IMR-90 (cell line): ENCODE measurements at regions not wholly inside any gene's neighbourhood (a gene's known extent, or its start where the extent isn't known, plus 50 kb on each side); places are given as distances from the start of the nearest gene placed in this dataset.

Source experiments
- ATAC-seq: fragments of 200-7000 bp; cut with Tn5 transposase; 2 replicates; pipeline ENCODE4 v1.9.1; 2020; ENCODE audit warnings: low read depth, mild to moderate bottlenecking, moderate library complexity
- BruUV-seq: library from RNA; stranded (reverse); fragments of 400-500 nt; replicated peaks from 2 replicates; lab custom pipeline; 2021; lab: Mats Ljungman, UMichigan
- CTCF ChIA-PET: fragments of 300-600 bp; formaldehyde crosslinking; extraction: SDS; loops from one replicate; lab custom pipeline; 2021; ENCODE audit warnings: antibody characterized with exemption; lab: Yijun Ruan, JAX
- POLR2A ChIA-PET: fragments of 300-600 bp; sonication (Branson Sonifier 250); formaldehyde crosslinking; loops from one replicate; lab custom pipeline; 2022; ENCODE audit warnings: antibody characterized with exemption; ENCODE audit not compliant: unreplicated experiment; lab: Charles Lee
- DNase-seq: peaks from one replicate; pipeline ENCODE4 v3.0.0; 2013
- H2AFZ ChIP-seq: replicated peaks from 2 replicates; pipeline ENCODE3; 2013; ENCODE audit warnings: low read length, mild to moderate bottlenecking; ENCODE audit not compliant: poor library complexity
- H2AK5ac ChIP-seq: 2 replicates; pipeline ENCODE4 v1.6.1; 2013; ENCODE audit warnings: low read depth, low read length, inconsistent platforms
- H2AK9ac ChIP-seq: replicated peaks from 2 replicates; pipeline ENCODE3; 2013; ENCODE audit warnings: mild to moderate bottlenecking, low read depth, low read length, moderate library complexity; ENCODE audit not compliant: poor library complexity
- H2BK120ac ChIP-seq: 2 replicates; pipeline ENCODE4 v1.6.1; 2013; ENCODE audit warnings: low read depth, low read length, inconsistent platforms
- H2BK15ac ChIP-seq: 3 replicates; pipeline ENCODE4 v1.6.1; 2013; ENCODE audit warnings: low read depth, low read length, inconsistent platforms
- H2BK20ac ChIP-seq: 2 replicates; pipeline ENCODE4 v1.6.1; 2013; ENCODE audit warnings: low read depth, mild to moderate bottlenecking, inconsistent platforms, low read length, moderate library complexity
- H2BK5ac ChIP-seq: 2 replicates; pipeline ENCODE4 v1.6.1; 2013; ENCODE audit warnings: mild to moderate bottlenecking, low read depth, low read length, inconsistent platforms; ENCODE audit not compliant: poor library complexity, severe bottlenecking
- H3K14ac ChIP-seq: replicated peaks from 2 replicates; pipeline ENCODE4 v1.6.1; 2013; ENCODE audit warnings: low read depth, low read length, inconsistent platforms
- H3K18ac ChIP-seq: 2 replicates; pipeline ENCODE4 v1.6.1; 2013; ENCODE audit warnings: low read depth, low read length, control low read depth
- H3K23ac ChIP-seq: 2 replicates; pipeline ENCODE4 v1.6.1; 2013; ENCODE audit warnings: low read depth, low read length, inconsistent platforms
- H3K27ac ChIP-seq: 2 replicates; pipeline ENCODE4 v1.5.1; 2013; ENCODE audit warnings: mild to moderate bottlenecking, control low read depth, low read length; ENCODE audit not compliant: insufficient read depth
- H3K27me3 ChIP-seq: 2 replicates; pipeline ENCODE4 v1.6.1; 2013; ENCODE audit warnings: low read length; ENCODE audit not compliant: control insufficient read depth, insufficient read depth
- H3K36me3 ChIP-seq: 2 replicates; pipeline ENCODE4 v1.6.1; 2013; ENCODE audit warnings: low read length, mixed read lengths; ENCODE audit not compliant: control insufficient read depth, insufficient read depth
- H3K4ac ChIP-seq: 2 replicates; pipeline ENCODE4 v1.6.1; 2013; ENCODE audit warnings: low read depth, low read length, inconsistent platforms
- H3K4me1 ChIP-seq: 2 replicates; pipeline ENCODE4 v1.6.1; 2013; ENCODE audit warnings: low read length, mixed read lengths; ENCODE audit not compliant: control insufficient read depth, insufficient read depth
- H3K4me2 ChIP-seq: 2 replicates; pipeline ENCODE4 v1.6.1; 2013; ENCODE audit warnings: low read depth, mild to moderate bottlenecking, control low read depth, low read length, moderate library complexity
- H3K4me3 ChIP-seq: 2 replicates; pipeline ENCODE4 v1.5.1; 2013; ENCODE audit warnings: low read depth, mild to moderate bottlenecking, control low read depth, low read length, moderate library complexity; ENCODE audit not compliant: insufficient read depth
- H3K56ac ChIP-seq: 2 replicates; pipeline ENCODE4 v1.6.1; 2013; ENCODE audit warnings: low read length, inconsistent platforms; ENCODE audit not compliant: insufficient read depth; ENCODE audit errors: extremely low read depth
- H3K79me1 ChIP-seq, 2 experiments: 2 replicates each; pipeline ENCODE4 v1.6.1; 2013; ENCODE audit warnings: low read length in 2 of 2, inconsistent platforms in 1 of 2, low read depth in 1 of 2
- H3K9ac ChIP-seq: 2 replicates; pipeline ENCODE4 v1.6.1; 2013; ENCODE audit warnings: low read depth, low read length, control low read depth
- H3K9me1 ChIP-seq: 2 replicates; pipeline ENCODE4 v1.6.1; 2013; ENCODE audit warnings: low read length, inconsistent platforms; ENCODE audit not compliant: insufficient read depth
- H3K9me3 ChIP-seq: 2 replicates; pipeline ENCODE4 v1.6.1; 2013; ENCODE audit warnings: low read length; ENCODE audit not compliant: control insufficient read depth, insufficient read depth
- H4K20me1 ChIP-seq: 2 replicates; pipeline ENCODE4 v1.6.1; 2013; ENCODE audit warnings: low read length, inconsistent platforms; ENCODE audit not compliant: insufficient read depth
- H4K5ac ChIP-seq: 2 replicates; pipeline ENCODE4 v1.6.1; 2013; ENCODE audit warnings: mild to moderate bottlenecking, low read depth, low read length, control low read depth
- H4K8ac ChIP-seq, 2 experiments: 2 replicates each; pipeline ENCODE4 v1.6.1; 2013; ENCODE audit warnings: low read depth in 2 of 2, low read length in 2 of 2, control low read depth in 1 of 2, inconsistent platforms in 1 of 2
- H4K91ac ChIP-seq: 2 replicates; pipeline ENCODE4 v1.6.1; 2013; ENCODE audit warnings: low read depth, low read length, inconsistent platforms; ENCODE audit not compliant: insufficient read depth
- MAZ ChIP-seq: IDR thresholded peaks from 2 replicates; pipeline ENCODE4 v1.6.1; 2012; ENCODE audit warnings: low read depth, mild to moderate bottlenecking, low read length, improper control_type of control experiment, moderate library complexity, borderline replicate concordance
- RFX5 ChIP-seq: IDR thresholded peaks from 2 replicates; pipeline ENCODE4 v1.8.0; 2012; ENCODE audit warnings: low read depth, mild to moderate bottlenecking, low read length, moderate library complexity
- WGBS, 2 experiments: methylation state at CpG; one replicate each; pipeline versions ENCODE4 v1.1.5 to v1.1.7; 2013; ENCODE audit warnings: missing lambda C conversion rate in 2 of 2; ENCODE audit not compliant: insufficient read length in 1 of 2; ENCODE audit errors: extremely low coverage in 2 of 2; 5-methylcytosine and 5-hydroxymethylcytosine counted together
- dilution Hi-C: fragments of 300-500 bp; cut with HindIII; formaldehyde crosslinking; loops from one replicate; pipeline ENCODE4 v1.14.3; 2018; ENCODE audit warnings: low sequenced_read_pairs; ENCODE audit not compliant: unreplicated experiment
- in situ Hi-C: fragments of 300-500 bp; cut with MboI; formaldehyde crosslinking; loops from 3 replicates; pipeline ENCODE4 v1.14.3; 2019; ENCODE audit warnings: low sequenced_read_pairs, inconsistent platforms, mixed read lengths
- intact Hi-C: fragments of 100-400 bp; cut with micrococcal nuclease; formaldehyde crosslinking; loops from 2 replicates; pipeline ENCODE4 v1.10.0; 2022

- no peaks in the 10 kb centered on the region for H3K27me3 ChIP-seq
- no peak overlapping the region for H3K18ac ChIP-seq
- H4K8ac ChIP-seq, result no peak overlapping the region
- CTCF ChIA-PET, result no interaction called here
- no peak overlapping the region for H2AK5ac ChIP-seq
- H3K9me3 ChIP-seq, result no peaks in the 10 kb centered on the region; the same call in 1 of the 2 replicates
- no peak overlapping the region for H3K9ac ChIP-seq
- H3K56ac ChIP-seq, result no peak overlapping the region
- no peak overlapping the region for H4K5ac ChIP-seq
- no peak overlapping the region for H2AK9ac ChIP-seq
- no peak overlapping the region for H3K4me3 ChIP-seq
- H3K4me2 ChIP-seq, result no peak overlapping the region
- H4K20me1 ChIP-seq, result no peaks in the 10 kb centered on the region
- no CpG with 5 or more reads among the region's 4 CpGs for WGBS, 2 experiments
- H3K27ac ChIP-seq, result no peak overlapping the region
- no peak overlapping the region for H3K23ac ChIP-seq
- no peak overlapping the region for H4K91ac ChIP-seq
- no peaks in the 10 kb centered on the region for H3K79me1 ChIP-seq
- no peak overlapping the region for H2BK15ac ChIP-seq
- DNase-seq, result no peak
- POLR2A ChIA-PET, result no interaction called here
- dilution Hi-C loops (no loop called here), intact Hi-C loops (no loop called here), in situ Hi-C loops (no loop called here)
- BruUV-seq, result no TSS peak
- no peaks in the 10 kb centered on the region for H3K36me3 ChIP-seq
- no peak overlapping the region for H2BK5ac ChIP-seq
- no peak for TF ChIP-seq RFX5
- TF ChIP-seq MAZ, result no peak
- H3K14ac ChIP-seq, result no peak overlapping the region
- ATAC-seq, result no peak
- no peak overlapping the region for H2AFZ ChIP-seq
- no peak overlapping the region for H2BK120ac ChIP-seq
- H2BK20ac ChIP-seq, result no peak overlapping the region
- no peak overlapping the region for H3K4ac ChIP-seq
- no peaks in the 10 kb centered on the region for H3K4me1 ChIP-seq
- no peaks in the 10 kb centered on the region for H3K9me1 ChIP-seq
These were observed 445.5 kb upstream of the SPANXN1 start for GRCh38 chrX:144801786-144802185.
